Activated naive CD8-positive, alpha-beta T cell treated with anti-CD3 and anti-CD28 coated beads, Interleukin-2, amount 50 U/mL, for 16 hours (primary cell): ENCODE measurements at regions not wholly inside any gene's neighbourhood (a gene's known extent, or its start where the extent isn't known, plus 50 kb on each side); places are given as distances from the start of the nearest gene placed in this dataset.
"Not testable (repeated sequence)": the region's sequence is repeated elsewhere in the genome, so short reads cannot be mapped to it uniquely, and the experiment has no call there.

Experiments
- DNase-seq: peaks from one replicate; pipeline ENCODE4 v3.0.0-alpha.2; 2020; ENCODE audit warnings: low read depth, low spot score

DNA sequence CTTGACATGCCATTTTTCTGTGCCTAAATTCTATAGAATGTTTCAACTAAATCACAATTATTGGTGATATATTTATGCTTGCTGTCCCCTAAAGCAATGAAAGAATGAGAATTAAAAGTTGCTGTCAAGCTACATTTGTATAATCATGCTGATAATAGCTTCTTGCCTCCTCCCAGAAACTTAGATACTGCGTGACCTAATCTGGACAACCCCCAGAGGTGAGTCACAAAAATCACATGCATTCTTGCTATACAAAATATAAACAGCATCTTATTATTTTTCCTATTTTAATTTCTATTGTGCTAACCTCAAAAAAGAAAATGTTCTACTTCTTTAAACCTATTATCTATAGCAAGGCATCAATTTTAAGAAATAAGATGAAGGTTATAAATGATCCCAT lies 995.8 kb upstream of the ACO1 start:
- DNase-seq = no peak

DNA sequence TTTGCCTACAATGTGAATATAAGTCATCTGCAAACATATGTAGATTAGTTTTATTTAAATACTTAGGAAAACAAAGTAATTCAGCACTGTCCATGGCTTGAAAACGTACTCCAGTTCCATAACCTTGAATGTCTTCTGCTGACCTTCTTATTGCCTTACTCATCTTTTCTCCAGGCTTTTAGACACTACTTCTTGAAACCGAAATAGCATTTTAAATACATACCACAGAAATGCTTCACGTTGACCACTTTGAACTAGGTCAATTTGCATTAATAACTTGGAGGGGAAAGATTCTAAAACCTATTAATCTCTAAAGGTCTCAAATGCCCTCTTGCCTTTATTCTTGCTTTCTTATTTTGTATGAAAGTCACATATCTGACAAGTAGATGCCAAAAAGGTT lies 995.4 kb upstream of the ACO1 start:
- DNase-seq = no peak

DNA sequence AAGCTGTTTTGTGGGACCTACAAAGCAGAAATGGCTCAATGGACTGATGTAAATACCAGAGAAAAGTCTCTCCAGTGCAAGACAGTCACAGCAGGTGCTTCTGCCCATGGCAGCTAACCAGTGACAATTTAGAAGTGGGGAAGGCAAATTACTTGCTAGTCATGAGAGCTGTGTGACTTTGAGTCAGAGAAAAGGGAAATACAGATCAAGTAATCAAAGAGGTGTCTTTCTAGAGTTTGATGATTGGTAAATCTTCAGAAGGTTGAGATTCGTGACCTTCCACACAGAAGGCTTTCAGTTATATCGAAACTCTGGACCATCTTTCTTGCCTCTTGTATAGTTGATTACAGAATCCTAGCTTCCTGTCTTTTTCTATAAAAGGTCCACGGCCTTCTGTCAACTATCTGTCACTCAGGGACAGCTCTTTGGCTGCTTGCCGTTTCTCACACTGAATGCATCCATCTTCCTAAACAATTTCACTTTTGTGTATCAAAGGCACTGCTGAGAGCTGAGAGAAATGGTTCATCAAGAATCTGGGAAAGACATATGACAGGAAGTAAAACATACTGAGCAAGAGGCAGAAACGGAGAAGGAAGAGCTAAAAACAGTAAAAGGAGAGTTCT lies 993.9 kb upstream of the ACO1 start:
- no peak for DNase-seq

DNA sequence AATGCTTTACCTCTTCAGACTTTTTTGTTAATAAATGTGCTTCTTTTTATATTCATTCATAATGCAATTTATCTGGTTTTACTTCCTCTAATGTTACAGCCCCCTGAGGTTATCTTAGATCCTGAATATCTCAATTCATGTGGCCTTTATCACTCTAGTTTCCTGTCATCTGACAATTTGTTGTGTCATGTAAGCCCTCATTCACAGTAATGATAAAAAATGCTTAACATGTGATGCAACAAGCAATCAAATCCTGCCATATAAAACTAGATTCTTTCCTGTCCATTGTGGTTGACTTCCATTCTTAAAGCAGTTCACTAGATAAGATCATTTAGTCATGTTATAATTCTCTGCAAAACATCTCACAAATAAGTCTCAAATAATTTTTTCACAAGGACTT lies 991.2 kb upstream of the ACO1 start:
- DNase-seq = no peak

DNA sequence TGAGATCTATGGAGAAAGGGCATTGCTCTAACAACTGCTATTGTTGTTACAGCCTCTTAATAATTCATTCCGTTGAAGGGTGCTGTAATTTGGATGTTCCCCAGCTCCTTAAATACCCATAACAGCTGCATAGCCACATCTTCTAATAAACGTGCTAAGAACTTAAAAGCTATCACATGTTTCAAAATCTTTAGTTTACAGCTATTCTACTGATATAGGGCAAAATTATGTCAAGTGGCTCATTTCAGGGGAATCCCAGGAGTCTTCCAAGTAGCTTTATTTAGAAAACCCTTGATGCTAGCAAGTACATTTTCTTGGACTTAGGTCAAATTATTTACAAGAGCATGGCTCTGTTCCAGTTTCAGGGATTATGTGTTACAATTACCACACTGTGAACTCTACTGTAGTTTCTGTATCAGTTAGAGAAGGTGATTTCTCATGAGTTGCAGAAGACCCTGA lies 990.4 kb upstream of the ACO1 start:
- DNase-seq = no peak

DNA sequence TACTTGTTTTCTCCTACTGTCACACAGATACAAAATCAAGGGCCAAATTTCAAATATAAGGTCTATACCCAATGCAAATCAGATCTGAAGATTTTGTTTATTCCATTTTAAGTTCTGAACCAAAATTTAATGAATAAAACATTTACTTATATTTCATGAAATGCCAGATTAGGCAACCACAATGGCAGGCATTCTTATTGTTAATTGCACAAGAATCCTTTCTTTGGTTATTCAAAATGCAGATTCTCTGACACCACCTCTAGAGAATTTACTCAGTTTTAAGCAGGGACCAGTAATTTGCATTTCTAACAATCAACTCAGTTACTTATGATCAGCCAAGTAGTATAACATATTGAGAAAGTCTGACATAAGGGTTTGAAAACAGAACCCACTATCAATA lies 972.4 kb upstream of the ACO1 start:
- no peak for DNase-seq

DNA sequence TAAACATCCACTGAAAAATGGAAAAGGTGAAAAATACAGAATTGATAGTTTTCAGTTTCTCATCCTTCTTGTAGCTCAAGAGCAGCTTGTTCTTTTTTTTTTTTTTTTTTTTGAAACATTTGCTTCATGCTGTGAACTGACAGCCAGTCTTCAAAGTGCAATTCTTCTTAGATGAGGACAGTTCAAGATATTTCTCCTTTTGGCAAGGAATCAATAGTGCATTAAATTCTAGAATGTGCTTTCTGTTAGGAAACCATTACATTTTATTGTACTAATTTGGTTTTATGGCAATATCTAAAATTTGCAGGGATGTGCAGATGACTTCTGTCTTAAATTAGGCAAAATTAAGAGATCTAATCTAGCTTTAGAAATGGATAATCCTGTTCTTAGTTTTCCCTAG lies 969.3 kb upstream of the ACO1 start:
- no peak for DNase-seq

DNA sequence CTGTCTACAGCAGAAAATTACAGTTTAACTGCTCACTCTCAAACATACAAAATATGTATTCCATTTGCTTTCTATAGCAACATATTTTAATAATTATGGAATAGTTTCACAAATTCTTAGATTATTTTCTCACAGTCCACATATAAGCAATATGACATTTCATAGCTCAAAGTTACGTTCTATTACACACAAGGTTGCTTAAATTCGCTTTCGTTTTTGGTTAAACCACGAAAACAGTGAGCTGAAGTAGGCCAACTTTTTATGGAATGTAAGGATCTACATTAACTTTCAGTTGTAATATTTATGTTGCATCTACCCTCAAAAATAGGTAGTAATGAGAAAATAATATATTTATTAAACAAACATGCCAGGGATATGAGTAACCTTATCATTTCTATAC lies 966.0 kb upstream of the ACO1 start:
- DNase-seq = no peak

DNA sequence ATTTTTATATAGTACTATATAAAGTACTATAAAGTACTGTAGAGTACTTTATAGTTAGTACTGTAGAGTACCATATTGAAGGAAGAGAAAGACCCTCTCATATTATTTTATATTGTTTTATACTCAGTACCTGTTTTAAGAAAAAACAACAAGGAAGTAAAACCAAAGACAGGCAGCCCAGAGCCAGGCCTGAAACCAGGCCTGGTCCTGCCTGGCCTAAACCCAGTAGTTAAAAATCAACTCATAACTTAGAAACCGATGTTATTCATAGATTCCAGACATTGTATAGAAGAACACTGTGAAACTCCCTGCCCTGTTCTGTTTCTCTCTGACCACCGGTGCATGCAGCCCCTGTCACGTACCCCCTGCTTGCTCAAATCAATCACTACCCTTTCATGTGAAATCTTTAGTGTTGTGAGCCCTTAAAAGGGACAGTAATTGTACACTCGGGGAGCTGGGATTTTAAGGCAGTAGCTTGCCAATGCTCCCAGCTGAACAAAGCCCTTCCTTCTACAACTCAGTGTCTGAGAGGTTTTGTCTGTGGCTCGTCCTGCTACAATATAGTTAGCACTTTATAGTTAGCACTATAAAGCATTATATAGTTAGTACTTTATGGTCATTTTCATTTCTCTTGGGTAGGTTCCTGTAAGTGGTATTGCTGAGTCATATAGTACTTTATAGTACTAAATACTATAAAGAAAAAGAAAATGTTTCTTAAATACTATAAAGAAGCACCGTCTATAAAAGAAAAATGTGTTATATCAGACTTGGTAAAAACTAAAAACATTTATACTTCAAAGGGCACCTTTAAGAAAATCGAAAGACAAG lies 940.6 kb upstream of the ACO1 start:
- DNase-seq = not testable (repeated sequence)

DNA sequence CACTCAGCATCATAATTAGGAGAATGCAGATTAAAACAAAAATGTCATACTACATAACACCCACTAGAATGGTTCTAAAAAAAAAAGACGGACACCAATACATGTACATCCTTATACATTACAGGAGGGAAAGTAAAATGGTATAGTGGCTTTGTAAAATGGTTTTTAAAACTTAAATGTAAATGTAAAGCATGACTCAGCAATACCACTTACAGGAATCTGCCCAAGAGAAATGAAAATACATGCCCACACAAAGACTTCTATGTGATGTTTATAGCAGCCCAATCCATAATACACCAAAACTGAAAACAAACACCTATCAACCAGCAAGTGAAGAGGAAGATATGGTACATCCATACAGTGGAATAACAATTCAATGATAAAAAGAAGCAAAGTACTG lies 939.1 kb upstream of the ACO1 start:
- DNase-seq = no peak

DNA sequence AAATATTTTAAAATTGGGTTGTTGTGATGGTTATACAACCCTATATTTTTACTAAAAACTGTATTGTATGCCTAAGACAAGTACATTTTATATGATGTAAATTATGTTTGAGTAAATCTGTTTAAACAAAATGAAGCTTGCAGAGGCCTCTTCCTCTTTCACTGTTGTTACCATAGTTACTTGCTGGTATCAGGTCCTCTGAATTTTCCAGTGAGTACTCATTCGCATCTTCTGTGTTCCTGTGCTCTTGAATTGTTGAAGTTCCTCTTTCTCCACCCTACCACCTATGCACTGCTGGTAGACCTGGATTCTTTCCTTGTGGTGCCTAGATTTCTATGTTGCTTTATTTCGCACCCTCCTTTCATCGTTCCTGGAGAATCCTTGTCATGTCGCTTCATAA lies 938.5 kb upstream of the ACO1 start:
- no peak for DNase-seq

DNA sequence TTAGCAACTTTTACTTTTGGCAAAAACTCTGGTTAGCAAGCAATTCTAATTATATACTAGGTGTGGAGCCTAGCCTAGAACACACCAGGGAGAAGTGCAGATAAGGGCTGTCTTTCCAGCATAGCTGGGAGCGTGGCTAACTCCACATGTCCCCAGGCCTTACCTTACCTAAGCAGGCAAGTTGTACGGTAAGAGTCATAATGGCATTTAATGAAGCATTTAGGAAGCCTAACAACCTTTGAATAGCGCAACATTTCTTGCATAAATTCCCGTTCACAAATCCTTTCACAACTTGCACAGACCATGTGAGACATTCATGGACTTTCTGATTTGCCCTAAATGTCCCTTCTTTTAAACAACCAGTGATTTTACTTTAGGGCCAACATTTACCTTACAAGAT lies 917.4 kb upstream of the ACO1 start:
- DNase-seq = no peak

DNA sequence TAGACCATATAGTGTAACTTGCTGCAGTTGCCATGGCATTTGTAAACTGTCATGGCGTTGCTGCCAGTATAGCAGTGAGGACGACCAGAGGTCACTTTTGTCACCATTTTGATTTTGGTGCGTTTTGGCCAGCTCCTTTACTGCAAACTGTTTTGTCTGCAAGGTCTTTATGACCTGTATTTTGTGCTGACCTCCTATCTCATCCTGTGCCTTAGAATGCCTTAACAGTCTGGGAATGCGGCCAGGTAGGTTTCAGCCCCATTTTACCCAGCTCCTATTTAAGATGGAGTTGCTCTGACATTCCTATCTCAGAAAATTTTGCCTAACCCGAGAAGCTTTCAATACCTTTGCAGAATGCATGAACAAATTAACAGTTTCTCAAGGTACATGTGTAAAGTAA lies 914.4 kb upstream of the ACO1 start:
- DNase-seq = no peak

DNA sequence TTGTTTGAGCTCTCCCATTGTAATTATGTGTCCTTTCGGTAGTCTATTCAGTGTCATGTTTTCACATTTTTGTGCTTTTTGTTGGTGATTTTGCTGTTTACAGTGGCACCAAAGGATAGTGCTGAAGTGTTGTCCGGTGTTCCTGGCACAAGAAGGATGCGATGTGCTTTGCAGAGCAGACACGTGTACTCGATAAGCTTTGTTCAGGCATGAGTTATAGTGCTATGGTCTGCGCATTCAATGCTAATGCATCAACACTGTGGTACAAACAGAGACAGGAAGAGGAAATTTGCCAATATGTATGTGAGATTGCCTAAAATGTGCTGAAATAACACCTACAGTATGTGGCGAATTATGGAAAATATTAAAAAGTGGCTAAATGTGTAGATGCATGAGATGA lies 913.4 kb upstream of the ACO1 start:
- DNase-seq = no peak

DNA sequence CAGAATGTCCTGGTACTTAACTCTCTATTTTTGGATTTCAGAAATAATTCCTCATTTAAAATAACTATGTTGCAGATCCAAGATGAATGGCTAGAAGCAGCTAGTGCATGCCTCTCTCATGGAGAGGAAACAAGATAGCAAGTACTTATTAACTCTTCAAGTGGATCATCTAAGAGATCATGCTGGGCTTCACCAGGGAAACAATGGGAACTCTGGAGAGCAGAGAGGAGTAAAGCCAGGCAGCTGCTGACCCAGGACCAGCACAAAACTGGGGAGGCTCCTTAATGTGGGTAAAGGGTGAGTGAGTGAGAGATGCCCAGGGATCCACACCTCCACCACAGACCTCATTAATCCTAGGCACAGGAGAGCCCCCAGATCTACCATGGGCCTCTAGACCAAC lies 897.8 kb upstream of the ACO1 start:
- no peak for DNase-seq

DNA sequence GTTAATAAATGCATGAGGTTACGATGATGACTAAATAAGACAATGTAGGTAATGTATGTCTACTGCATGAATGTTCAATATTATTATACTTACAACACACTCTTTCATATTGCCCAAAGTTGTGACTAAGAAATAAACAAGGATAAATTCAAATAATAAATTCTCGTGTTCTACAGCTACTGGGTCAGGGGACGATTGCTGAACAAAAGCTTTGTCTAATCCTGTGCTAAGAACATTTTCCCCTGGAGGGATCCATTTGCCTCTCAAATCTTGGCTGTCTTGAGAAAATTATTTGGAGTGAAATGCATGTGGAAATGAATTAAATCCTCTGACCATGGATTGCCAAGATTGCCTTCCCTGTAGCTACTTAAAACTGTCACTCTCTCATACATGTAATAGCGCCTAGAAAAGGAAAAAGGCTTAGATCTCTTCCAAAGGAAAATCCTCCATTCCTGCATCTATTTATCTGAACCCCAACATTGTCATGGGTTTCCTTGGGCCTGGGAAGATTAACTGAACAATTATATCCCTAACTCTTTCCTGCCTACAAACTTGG lies 893.8 kb upstream of the ACO1 start:
- no peak for DNase-seq

DNA sequence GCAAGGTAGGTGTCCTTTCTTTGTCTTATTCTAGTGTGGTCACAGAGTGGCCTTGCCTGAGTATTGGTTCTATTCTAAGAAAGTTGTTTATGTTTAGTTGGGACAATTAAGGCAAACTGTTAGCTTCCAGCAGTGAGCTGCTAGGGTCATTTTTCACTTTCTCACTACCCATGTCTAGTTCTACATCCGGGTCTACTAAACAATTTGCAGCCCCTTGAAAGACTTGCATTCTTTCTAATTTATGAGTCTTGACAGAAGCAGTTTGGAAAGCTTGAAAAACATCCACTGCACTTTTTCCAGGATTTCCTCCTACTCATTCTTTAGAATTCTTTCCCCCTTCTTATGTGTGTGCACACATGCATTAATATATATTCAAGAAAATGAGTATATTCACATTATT lies 892.2 kb upstream of the ACO1 start:
- DNase-seq = no peak

DNA sequence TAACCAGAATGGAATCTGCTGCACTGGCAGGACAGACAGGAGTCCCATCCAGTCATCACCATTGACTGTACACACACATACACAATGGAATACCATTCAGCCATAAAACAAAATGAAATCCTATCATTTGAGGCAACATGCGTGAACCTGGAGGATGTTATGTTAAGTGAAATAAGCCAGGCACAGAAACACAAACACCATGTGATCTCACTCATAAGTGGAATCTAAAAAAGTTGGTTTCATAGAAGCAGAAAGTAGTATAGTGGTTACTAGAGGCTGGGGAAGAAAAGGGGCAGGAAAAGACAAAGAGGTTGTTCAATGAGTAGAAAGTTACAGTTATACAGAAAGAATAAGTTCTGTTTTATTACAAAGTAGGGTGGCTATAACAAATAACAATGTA lies 884.0 kb upstream of the ACO1 start:
- DNase-seq = no peak

DNA sequence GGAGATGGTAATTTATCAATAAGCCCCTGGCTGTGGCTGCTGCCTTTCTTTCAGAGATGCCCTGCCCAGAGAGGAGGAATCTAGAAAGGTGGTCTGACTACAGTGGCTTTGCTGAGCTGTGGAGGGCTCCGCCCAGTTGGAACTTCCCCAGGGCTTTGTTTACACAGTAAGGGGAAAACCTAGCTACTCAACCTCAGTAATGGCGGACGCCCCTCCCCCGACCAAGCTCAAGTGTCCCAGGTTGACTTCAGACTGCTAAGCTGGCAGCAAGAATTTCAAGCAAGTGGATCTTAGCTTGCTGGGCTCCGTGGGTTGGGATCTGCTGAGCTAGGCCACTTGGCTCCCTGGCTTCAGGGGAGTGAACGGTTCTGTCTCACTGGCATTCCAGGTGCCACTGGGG lies 865.4 kb upstream of the ACO1 start:
- no peak for DNase-seq

DNA sequence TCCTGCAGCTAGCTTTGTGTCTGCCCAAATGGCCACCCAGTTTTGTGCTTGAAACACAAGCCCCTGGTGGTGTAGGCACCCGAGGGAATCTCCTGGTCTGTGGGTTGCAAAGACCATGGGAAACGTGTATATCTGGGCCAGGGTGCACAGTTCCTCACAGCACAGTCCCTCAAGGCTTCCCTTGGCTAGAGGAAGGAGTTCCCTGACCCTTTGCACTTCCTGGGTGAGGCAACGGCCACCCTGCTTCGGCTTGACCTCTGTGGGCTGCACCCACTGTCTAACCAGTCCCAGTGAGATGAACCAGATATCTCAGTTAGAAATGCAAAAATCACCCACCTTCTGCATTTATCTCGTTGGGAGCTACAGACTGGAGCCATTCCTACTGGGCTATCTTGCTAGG lies 865.0 kb upstream of the ACO1 start:
- no peak for DNase-seq

DNA sequence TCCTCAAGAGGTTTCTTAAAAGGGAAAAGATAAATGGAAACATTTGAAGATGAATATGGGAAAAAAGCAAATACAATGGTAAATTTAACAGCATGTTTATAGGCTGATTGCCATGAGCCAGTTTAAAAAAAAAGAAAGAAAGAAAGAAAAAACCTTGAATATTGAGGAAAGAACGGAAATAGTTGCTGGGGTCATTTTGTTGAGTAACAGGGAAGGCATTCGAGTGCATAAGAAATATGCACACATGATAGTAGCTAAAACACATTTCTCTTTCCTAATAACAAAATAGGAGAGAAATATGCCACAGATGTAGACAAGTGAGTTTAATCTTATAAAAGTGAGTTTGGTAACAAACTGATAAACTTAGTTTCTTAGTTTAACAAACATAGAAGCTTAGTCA lies 864.6 kb upstream of the ACO1 start:
- no peak for DNase-seq

DNA sequence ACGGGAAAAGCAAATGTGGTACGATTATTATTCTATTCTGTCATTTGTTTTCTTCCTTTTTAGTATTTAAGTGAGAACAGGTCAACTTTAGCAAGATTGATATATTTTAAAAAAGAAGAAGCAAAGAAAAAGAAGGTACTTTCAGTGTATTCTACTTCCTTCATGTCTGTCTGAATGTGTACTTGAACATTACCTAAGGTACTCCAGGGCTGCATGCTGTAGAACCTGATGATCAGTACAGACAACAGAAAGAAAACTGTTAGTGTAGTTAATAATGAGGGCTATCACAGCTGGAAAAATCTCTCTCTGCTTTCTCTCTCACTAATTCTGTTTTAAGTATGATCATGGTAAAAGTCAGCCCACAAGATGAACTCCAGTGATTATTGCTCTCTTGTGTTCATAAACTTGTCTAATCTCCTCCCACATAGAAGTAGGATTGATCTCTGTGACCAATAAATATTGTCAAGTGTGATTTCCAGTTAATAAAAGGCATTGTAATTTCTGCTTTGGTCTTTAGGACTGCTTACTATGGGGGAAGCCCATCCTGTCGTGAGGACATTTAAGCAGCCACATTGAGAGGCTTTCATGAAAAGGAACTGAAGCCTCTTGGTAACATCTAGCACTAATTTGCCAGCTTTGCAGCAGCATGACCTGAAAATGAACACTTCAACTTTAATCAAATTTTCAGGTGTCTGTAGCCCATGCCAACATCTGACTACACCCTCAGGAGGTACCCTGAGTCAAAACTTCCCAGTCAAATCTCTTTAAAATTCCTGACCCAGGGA lies 864.0 kb upstream of the ACO1 start:
- DNase-seq = no peak
